A172 (cell line): ENCODE measurements at regions not wholly inside any gene's neighbourhood (a gene's known extent, or its start where the extent isn't known, plus 50 kb on each side); places are given as distances from the start of the nearest gene placed in this dataset.

Experiments
- DNase-seq: peaks from one replicate; pipeline ENCODE4 v3.0.0-alpha.2; 2015; ENCODE audit warnings: low spot score

DNA sequence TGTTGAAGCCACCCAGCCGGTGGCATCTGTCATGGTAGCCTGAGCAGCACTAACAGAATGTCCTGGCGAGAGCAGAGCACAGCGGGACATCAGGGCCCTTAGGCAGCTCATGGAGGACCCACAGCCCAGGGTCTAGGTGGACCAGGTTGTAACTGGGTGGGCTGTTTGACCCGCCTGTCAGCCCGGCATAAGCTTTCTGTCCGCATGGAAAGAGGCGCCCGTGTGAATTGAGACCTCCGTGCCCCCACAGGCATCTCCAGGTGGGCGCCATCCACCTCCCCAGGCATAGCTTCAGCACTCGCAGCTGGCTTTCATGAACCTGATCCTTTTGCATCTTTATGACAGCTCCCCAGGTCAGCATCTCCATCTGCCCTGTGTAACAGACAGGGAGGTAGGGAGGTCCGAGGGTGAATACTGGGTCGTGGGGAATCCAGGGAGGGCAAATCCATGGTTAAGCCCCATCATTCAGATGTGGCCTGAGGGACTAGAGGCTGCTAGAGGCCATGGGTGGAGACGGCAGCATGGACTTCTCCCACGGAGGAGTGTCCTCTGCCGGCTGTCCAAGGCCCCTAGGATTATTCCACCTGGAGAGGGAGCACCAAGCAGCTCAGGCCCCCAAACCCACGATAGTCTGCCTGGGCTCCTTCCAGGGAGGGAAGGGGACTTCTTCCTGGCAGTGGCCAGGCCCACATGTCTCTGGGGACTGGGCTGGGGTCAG is 371.6 kb upstream of the MKI67 start:
- no peak for DNase-seq

DNA sequence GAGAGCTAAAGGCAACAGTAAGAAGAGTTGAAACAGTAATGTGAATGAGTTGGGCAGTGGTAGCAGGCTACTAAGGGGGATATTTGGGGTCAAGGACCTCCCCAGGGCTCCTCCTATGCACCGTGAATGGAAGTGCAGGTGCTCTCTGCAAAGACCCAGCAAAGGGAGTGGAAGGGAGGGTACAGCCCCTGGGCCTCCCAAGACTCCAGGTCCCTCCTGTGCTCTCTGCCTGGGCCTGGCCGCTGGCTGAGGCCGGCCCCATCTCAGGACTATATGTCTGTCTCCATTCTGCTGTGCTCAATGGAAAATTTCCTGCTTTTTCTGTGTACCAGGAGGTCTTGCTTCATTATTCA is 372.1 kb upstream of the MKI67 start:
- DNase-seq = no peak

DNA sequence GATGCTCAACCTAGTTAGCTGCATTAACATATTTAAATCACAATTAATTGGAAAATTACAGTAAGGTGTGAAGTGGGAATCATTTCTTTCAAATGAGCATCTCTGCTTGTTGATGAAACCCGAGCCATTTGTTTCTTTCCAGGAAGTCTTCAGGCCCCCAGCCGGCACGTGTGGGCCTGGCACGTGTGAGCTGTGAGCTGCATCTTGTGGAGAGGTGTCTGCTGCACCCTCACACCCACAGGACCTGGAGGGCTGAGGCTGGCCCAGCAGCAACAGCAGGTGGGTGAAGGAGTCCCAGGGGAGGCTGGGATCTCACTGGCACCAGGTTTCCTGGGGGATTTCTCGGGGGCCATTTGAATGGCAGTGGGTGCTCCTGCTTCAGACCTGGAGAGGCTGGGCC is 372.5 kb upstream of the MKI67 start:
- no peak for DNase-seq

DNA sequence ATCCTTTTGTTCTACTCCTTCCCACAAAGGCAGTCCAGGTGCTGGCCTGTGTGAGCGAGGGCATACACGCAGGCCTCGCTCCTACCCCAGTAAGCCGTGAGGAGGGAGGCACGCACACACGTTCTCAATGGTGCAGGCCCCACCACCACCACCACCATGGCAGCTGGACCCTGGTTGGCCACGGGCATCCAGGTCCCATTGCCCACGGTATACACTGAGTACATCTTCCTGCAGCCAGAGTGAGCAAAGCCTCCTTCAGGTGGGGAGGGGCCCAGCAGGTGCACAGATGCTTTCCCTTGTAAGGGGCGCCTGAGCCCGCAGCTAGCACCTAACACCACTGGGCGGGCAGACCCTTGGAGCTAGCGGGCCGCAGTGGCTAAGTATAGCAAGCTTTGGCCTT is 373.3 kb upstream of the MKI67 start:
- DNase-seq = no peak

DNA sequence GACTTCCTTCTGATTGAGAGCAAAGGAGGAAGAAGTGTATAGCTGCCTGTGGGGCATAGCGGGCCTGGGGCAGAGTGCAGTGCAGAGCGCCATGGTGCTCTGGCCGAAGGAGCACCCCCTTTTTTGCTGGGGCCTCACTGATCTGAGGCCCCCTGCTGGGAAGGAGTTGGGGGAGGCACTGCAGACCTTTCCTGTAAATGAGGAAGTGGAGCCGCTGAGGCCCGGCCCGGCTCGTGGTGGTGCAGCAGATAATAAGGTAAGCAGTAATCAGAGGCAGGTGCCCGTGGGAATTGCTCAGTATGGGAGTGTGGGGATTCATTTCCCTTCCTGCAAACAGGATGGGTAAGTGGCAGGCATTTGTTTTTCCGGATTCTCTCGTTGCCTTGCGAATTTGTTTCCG is 373.7 kb upstream of the MKI67 start:
- DNase-seq = no peak

DNA sequence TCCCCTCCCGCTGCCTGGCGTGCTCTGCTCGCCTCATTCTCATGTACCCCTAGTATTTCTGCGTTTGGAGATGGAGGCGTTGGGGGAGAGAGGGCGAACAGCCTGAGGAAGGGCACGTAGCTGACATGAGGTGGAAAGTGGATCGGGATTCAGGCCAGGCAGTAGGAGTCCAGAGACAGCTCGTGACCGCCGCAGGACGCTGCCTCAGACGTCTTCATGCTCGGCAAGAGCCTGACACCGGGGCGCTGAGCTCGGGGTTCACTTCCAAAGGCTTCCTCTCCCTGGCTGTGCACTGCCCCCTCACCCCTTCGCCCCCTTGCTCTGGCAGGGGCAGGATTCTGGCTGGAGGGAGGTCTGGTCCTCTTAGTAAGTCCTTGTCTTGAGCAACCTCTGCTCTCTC is 374.4 kb upstream of the MKI67 start:
- no peak for DNase-seq

DNA sequence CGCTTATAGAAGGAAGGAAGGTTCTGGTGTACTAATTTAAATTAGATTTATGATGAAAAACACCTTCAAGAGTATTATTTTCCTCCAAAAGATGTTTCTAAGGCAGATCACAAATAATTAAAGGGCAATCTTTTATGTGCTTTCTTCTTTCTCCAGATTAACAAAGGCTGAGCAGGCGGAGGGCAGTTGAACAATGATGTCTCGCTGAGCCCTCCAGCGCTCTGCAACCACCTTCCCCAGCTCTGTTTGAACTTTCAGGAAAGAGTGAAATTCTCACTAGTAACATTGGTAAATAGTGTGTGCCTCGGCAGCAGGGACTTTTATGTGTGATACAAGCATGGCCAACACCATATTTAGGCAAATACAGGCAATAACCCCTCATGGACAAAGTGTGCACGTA is 379.1 kb upstream of the MKI67 start:
- no peak for DNase-seq

DNA sequence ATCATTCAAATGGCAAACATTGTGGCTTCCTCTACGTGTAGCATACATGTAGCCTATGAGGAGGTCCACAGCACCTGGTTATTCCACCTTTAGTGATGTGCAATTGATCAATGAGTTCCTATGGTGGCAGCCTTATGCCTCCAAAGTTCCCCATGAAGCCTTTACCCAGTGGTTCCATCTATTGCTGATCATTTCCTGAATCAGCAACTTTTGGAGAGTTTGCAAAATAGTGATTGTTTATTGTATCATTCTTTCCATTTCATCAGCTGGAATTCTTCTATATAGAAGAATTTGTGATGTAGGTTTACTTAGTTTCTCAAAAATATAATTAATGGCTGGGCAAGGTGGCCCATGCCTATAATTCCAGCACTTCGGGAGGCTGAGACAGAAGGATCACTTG is 380.2 kb upstream of the MKI67 start:
- DNase-seq = no peak

DNA sequence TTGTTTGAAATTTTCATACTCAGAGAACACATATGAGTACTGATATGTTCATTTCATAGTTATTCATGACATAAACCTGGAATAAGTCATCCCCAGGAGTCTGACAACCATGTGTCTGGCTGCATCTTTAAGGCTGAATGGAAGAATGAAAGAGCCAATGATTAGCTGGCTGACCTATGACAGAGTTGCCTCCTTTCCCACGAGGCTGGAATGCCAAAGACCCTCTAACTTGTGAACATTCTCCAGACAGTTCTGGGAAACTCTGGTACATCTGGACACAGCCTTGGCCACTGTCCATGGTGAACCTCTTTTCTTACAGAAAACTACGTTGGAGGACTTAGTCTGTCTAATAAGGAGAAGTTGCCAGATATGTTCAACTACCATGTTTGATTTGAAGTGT is 380.8 kb upstream of the MKI67 start:
- no peak for DNase-seq

DNA sequence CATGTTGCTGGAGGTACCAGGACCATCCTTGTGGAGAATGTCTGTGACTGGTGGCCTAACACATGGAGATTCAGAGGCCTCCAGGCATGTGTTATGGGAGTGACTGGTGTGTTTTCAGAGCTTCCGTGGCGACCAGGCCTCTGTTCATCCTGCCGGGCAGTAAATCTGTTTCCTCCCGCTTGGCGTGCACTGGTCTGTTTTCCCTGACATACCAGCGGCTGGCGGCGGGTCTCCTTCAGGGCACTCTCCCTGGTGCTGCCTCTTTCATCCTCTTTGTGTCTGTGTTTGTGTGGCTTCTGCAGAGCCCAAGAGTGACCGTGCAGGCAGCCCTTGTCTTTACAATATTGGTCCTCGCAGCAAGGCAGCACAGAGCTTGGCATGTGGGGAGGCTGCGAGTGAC is 385.1 kb upstream of the MKI67 start:
- DNase-seq = no peak

DNA sequence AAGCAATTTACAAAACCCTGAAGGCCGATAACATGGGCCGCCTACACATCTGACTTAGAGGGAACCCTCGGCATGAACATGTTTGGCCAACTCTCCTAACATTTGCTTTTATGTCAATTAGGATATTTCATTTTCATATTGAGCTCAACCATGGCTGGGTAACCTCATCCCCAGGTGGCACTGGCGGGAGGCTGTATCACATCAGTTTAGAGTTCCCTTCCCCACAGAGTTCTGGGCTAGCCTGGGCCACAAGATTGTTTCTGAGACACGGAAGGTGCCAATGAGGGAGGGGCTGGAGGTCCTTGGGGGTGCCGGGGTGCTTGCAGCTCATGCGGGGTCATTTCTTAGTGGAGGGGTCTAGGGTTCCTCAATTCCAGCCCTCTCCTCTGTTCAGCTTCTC is 386.5 kb upstream of the MKI67 start:
- DNase-seq = no peak

DNA sequence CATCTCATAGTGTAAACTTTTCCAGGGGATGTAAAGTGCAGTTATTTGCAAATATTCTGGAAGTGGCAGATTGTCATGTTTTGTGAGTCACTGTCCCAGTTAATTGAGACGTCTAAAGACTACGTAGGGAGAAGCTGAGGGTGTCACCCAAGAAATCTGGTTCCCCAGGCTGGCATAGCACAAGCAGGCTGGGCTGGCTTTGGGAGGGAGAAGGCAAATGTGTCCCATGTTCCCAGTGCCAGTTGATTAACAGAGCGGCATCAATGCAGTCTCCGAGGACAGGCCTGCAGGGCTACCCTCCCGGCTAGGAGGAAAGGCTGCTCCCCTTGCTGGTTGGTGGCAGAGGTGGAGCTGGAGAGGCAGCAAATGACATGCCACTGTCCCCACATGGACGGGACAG is 388.3 kb upstream of the MKI67 start:
- DNase-seq = no peak

DNA sequence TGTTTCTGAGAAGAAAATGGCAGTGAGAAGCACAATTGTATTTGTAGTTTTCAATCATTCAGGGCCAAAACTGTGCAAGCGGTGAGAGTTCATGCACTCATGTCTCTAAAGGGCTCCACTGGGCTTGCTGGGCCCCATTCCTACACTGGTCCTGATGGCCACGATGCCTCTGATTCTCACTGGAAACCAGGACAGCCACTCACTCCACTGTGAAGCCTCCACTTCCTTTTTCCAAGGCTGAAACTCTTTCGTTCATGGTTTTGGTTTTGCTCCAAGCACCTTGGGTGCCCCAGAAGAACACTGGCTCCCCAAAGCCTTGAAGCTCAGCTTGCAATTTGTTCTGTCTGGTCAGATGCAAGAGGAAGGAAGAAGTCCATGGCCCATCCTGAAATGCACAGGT is 390.0 kb upstream of the MKI67 start:
- DNase-seq = no peak

DNA sequence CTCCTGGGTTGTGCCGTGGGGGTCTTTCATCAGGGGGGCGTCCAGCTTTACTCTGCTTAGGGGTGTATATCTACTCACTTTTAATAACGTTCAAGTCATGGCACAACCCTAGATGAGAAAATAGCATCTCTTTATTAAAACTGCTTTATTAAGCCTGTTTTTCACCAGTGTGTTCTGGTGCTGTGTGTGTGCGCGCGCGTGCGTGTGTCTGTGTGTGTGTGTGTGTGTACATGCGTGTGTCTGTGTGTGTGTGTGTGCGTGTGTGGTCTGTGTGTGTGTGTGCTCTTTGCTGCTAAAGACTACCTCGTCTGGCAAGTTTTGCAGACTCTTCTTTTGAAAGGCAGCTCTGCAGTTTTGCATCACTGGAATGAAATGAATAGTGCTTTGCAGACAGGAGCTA is 390.9 kb upstream of the MKI67 start:
- no peak for DNase-seq

DNA sequence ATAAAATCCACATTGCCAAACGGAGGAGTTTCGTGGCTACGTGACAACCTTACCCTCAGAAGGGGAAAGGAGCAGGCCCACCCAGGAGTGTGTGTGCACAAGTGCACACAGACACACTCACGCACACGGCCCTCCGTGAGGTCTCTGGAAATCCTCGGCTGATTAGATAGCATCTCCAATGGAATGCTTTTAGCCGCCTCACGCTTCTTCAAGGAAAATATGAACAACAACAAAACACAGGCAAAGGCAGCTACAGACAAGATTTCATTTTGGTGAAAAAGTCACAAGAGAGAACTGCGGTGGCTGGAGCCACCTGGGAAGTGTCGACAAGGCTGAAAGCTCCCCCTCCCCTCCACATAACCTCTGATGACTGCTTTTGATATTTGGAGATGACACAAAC is 391.8 kb upstream of the MKI67 start:
- no peak for DNase-seq

DNA sequence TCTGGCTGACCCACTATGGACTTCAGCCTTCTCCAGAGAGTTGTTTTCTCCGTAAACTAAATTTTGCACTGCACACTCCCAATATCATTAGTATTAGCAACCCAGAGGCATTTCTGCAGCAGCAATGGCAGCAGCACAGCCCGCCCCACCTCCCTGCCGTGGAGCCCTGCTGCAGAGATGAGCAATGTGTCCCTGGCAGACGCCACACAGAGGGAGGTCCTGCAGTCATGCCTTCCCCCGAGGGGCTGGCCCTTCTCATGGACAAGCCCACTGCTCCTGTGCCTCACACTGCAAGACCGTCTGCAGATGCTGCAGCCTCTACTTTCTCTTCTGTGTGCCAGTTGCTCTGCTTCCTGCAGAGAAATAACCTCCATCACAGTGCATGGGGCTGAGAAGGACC is 393.4 kb upstream of the MKI67 start:
- DNase-seq = no peak

DNA sequence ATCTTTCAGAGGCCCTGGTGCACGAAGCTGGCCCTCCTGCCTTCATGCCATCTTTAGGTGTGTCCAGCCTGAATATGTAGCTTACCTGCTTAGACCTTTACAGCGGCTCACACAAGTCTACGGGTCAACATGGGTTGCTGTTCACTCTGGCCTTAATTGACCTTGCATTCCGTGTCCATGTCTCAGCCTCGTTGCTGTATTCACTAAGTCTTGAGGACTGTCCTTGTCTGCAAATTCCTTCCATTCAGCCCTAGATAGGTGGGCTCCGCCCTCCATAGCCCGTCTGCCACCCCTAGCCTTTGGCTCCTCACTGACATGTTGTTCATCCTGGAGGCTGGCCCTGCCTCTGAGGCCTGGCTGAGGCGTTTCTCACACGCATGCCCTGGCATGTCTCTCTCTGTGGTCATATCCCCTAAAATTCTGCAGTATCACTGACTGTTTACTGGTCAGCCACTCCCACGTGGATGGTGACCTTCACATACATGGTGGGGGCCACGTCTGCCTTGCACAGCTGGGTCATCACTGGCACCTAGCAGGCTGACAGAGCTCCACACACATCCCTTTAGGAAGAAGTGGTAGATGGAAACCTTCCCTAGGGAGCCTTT is 394.1 kb upstream of the MKI67 start:
- DNase-seq = no peak

DNA sequence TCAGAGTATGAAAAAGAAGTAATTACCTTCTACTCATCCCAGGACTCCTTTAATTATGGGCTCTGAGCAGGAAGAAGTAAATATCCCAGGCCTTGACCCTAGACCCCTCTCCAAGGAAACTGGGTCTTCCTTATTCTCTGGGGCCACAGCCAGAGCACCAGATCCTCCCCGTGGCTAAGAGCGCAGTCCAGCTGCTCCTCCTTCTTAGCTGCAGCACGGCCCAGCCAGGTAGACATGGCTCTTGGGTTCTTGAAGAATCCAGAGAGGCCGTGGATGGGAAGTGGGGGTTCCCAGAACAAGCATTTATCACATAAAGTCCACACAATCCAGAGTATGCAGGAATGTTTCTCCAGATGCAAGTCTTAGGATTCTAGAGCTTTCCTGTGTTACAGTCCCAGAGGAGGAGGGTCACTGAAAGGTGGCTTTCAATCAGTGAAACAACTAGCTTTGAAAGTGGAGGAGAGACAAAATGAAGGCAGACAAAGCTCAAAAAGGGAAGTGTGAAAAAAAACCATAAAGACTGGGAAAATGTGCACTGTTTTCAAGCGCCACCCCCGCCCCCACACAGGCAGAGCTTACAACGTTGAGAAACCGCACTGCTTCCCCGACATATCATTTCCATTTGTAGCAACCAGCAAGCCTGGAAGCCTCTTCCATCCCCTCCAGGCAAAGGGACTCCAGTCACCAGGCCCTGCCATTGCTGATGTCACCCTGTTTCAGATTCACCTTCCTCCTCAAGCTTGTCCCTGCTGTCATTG is 396.5 kb upstream of the MKI67 start:
- DNase-seq = no peak

DNA sequence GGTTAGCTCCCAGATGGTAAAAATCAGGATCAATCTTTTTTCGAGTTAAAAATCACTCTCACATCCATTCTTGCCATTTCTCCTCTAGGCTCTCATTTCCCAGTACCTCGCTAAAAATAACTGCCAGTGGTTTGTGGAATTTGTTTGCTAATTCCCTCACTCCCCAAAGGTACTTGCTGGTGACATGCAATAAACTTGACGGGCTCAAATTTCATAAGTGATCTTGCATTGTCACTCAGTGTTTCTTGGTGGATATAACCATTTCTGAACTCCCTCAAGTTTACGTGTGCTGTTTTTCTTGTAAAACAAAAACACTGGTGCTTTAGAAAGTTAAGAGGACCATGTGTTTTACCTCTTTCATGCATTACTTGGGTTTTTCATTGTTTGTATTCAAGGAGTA is 399.2 kb upstream of the MKI67 start:
- DNase-seq = no peak

DNA sequence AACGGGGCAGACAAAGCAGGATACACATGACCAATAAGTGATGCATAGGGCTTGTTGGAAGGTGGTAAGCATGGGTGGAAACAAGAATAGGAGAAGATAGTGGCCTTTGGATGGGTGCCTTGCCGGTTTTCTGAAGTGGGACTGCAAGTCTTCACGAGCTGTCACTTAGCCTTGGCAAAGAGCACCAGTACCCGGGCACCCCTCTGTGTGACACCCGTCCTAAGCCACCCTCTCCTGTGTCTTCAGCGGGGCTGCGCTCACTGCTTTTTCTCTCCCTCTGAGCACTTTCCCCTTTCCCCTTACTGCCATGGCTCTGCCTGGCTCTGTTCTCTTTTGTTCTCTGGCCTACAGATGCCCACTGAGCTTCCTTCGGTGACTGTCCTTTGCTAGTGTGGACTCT is 399.7 kb upstream of the MKI67 start:
- no peak for DNase-seq

DNA sequence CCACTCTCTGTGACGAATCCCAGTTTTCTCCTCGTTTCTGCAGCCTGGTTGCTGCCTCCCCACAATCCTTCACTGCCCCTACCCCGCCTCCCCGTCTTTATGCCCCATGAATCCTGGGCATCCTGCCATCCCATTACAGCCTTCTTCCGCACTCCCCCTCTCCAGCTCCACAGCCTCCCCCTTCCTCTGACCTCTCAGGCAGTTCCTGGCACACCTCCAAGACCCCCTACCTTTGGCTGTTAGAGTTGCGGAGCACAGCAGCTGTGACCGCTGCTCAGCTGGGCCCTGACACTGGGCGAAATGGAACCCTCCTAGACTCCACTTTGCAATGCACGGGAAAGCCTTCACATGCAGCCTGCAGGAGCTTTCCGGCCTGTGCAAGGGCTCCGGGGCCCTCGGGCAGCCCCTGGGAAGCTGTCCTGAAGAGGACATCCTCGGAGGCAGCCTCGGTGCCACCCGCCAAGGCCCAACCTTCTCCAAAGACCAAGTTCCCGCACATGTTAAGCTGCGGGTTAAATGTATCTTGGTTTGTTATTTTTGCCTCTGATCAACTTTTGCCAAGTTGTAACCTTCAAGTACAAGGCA is 400.7 kb upstream of the MKI67 start:
- no peak for DNase-seq

DNA sequence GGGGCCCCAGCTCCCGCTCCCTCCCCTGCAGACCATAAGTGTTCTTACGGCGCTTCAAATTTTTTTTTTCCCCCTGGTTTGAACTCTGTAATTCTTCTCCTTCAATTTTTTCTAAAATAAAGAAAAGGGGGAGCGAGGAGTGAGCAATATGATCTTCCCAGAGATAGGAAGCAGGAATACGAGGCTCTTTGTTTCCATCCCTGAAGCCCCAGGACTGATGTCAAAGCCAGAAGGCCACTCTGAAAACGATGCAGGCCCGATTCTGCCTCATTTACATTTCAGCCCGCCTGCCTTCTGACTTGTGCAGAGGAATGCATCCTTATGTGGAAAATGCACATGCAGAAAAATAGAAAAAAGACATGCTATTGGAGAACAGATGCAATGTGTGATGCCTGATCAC is 401.5 kb upstream of the MKI67 start:
- no peak for DNase-seq

DNA sequence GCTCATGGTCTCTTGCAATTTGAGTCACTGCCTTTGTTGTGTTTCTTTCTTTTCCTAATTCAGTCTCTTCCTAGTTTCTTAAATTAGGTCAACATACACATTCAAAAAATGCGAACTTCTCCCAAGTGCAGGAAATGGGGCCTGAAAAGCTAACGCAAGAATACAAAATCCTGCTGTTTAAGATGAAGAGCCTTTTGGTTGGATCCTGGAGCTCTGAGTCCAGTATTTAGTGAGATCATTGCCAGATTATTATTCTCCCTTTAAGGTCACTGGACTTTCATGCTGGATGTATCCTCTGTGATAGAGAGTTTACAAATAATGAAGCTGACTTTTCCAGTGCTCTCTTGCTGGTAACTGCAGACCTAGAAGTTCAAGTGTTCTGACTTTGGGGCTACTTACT is 401.9 kb upstream of the MKI67 start:
- DNase-seq = no peak
